ENCODE measurements at regions not wholly inside any gene's neighbourhood (a gene's known extent, or its start where the extent isn't known, plus 50 kb on each side); places are given as distances from the start of the nearest gene placed in this dataset.

GRCh38 chr16:87234601-87235000 lies 82.6 kb downstream of the C16orf95 start:
- no peak for TF ChIP-seq CTCF (conservative IDR thresholded peaks at IDR 0.05; ENCODE audit: low read depth, low read length)
- TF ChIP-seq EZH2 (IDR thresholded peaks at IDR 0.05; ENCODE audit: borderline replicate concordance, low read depth, low read length, poor library complexity, severe bottlenecking): no peak
